Esophagus muscularis mucosa (tissue), 4 donors: ENCODE measurements at regions not wholly inside any gene's neighbourhood (a gene's known extent, or its start where the extent isn't known, plus 50 kb on each side); places are given as distances from the start of the nearest gene placed in this dataset.

Experiments
- DNase-seq: peaks from one replicate; pipeline ENCODE4 v3.0.0-alpha.2; 2017; ENCODE audit errors: extremely low spot score
- H3K27ac ChIP-seq, 4 donors: fragments of 200-600 bp; sonication (generic); replicated peaks in 1 of 4; 1 replicate in 3 of 4; 2 replicates in 1 of 4; pipeline ENCODE4 v1.5.1; 2016 to 2019; ENCODE audit warnings: mild to moderate bottlenecking in 1 of 4
- H3K27me3 ChIP-seq, 4 donors: fragments of 200-600 bp; sonication (generic); one replicate each; pipeline versions ENCODE4 v1.5.1 to v1.6.0; 2016 to 2019
- H3K36me3 ChIP-seq, 4 donors: fragments of 200-600 bp; sonication (generic); one replicate each; pipeline ENCODE4 v1.5.1; 2016 to 2019
- H3K4me1 ChIP-seq, 4 donors: fragments of 200-600 bp; sonication (generic); one replicate each; pipeline ENCODE4 v1.5.1; 2016 to 2019
- H3K4me3 ChIP-seq, 4 donors: fragments of 200-600 bp; sonication (generic); 1 replicate in 2 of 4; 2 replicates in 2 of 4; pipeline ENCODE4 v1.5.1; 2016 to 2019; ENCODE audit warnings: mild to moderate bottlenecking in 4 of 4, moderate library complexity in 1 of 4
- H3K9me3 ChIP-seq, 4 donors: fragments of 200-600 bp; sonication (generic); 1 replicate in 3 of 4; 2 replicates in 1 of 4; pipeline ENCODE4 v1.5.1; 2016 to 2019
- EP300 ChIP-seq: sonication (generic); formaldehyde crosslinking; IDR thresholded peaks from one replicate; pipeline ENCODE4 v1.6.1; 2017; ENCODE audit warnings: antibody characterized with exemption
- POLR2A ChIP-seq: fragments of 450-650 bp; IDR thresholded peaks from one replicate; pipeline ENCODE4 v1.6.1; 2017; ENCODE audit warnings: antibody characterized with exemption, moderate library complexity, mild to moderate bottlenecking, low read depth
- POLR2AphosphoS5 ChIP-seq, 2 donors: sonication (generic); formaldehyde crosslinking; IDR thresholded peaks; one replicate each; pipeline ENCODE4 v1.6.1; 2017; ENCODE audit warnings: antibody characterized with exemption in 2 of 2
- WGBS: methylation state at CpG from one replicate; pipeline ENCODE4 v1.1.5; 2018; 5-methylcytosine and 5-hydroxymethylcytosine counted together
- intact Hi-C: fragments of 100-400 bp; cut with DNase I; formaldehyde crosslinking; loops from one replicate; pipeline ENCODE4 v1.15.1; 2023
- TF ChIP-seq, protein P1 (sequence below), 3 experiments: fragments of 200-600 bp in 2 of 3; fragments of 450-650 bp in 1 of 3; sonication (generic) in 2 of 3; IDR thresholded peaks; one replicate each; pipeline ENCODE4 v1.5.1; 2017 to 2019; ENCODE audit warnings: antibody characterized with exemption in 3 of 3, mild to moderate bottlenecking in 2 of 3, moderate library complexity in 1 of 3

DNA sequence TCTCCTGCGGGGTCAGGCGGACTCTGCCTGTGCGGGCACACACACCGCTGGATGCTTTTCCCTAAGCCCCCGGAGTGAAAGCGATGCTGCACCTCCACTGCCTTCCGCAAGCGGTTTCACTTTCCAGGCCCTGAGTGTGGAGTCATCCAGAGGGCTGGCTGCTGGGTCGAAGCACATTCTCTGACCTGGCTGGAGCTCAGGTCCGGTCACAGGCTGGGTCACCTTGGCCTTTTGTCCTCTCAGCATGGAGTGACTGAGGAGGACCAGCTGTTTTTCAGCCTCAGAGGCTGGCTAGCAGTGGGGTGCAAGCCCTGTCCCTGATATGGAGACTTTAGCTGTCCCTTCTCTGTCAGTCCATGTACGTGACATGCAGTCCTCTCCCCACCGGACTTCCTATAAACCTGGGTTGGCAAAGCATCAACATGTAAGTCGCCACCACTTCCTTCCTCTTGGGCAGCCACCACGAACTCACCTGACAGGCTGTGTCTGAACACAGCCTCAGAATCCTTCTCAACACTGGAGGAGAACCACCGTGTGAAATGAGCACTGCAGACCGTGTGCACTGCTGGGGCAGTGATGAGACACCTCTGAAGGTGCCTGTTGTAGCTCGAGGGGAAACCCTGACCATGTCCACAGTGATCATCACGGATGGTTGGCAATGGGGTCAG, 51.3 kb downstream of the GADD45G start:
- TF ChIP-seq POLR2AphosphoS5 (IDR thresholded peaks at IDR 0.05) (no peak), EP300 (no peak), POLR2A (no peak)
- TF ChIP-seq, protein P1, sequence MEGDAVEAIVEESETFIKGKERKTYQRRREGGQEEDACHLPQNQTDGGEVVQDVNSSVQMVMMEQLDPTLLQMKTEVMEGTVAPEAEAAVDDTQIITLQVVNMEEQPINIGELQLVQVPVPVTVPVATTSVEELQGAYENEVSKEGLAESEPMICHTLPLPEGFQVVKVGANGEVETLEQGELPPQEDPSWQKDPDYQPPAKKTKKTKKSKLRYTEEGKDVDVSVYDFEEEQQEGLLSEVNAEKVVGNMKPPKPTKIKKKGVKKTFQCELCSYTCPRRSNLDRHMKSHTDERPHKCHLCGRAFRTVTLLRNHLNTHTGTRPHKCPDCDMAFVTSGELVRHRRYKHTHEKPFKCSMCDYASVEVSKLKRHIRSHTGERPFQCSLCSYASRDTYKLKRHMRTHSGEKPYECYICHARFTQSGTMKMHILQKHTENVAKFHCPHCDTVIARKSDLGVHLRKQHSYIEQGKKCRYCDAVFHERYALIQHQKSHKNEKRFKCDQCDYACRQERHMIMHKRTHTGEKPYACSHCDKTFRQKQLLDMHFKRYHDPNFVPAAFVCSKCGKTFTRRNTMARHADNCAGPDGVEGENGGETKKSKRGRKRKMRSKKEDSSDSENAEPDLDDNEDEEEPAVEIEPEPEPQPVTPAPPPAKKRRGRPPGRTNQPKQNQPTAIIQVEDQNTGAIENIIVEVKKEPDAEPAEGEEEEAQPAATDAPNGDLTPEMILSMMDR (IDR thresholded peaks at IDR 0.05), result no peak
- H3K9me3 ChIP-seq, result no peaks in the 10 kb centered on the region
- DNase-seq, result no peak
- no peaks in the 10 kb centered on the region for H3K27me3 ChIP-seq
- H3K27ac ChIP-seq, result no peak overlapping the region
- 76% methylated on average over 18 of the region's 18 CpGs for WGBS
- no peak overlapping the region for H3K4me3 ChIP-seq
- intact Hi-C loops, result no loop called here
- no peaks in the 10 kb centered on the region for H3K36me3 ChIP-seq
- H3K4me1 ChIP-seq, result peaks cover 9 to 18% (median 12%) of the 10 kb centered on the region in 4 donors

DNA sequence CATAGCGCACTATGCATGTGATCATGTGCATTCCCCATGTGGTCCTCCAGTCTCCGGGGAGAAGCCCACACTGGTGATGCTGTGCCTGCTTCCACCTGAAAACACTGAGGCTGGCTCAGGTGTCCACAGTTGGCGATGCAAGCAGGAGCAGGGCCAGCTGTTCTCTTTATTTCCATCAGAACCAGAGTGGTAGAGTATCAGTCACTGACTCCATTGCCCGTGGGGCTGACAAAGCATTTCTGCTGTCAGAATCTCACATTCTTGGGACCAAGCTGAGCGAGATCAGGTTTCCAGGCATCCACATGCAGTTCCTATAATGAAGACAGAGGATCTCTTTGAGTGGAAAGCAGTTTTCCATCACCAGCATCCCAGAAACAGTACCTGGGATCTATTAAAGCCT, 52.5 kb downstream of the GADD45G start:
- intact Hi-C loops, result no loop called here
- DNase-seq, result no peak
- 89% methylated on average over 5 of the region's 5 CpGs for WGBS

DNA sequence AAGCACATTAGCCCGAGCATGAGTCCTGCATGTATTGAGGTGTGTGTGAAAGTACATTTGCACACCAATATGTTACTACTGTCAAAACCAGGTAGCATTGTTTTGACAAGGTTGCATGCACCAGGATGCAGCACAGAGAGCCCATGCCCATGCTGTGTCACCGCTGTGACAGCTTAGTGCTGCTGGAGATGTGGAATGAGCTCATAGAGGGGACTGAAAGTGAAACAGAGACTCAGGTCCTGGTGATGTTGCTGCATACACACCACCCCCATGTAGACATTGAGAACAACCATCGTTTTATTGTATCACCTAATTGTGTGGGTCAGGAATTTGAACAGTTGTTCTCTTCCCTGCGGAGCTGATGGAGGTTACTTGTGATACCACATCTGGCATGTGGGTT, 53.0 kb downstream of the GADD45G start:
- peaks cover 21 to 34% (median 28%) of the 10 kb centered on the region in 4 donors for H3K4me1 ChIP-seq
- WGBS, result 91% methylated on average over 4 of the region's 4 CpGs
- no peak for DNase-seq
- intact Hi-C loops, result no loop called here
- no peaks in the 10 kb centered on the region for H3K36me3 ChIP-seq
- TF ChIP-seq POLR2AphosphoS5 (IDR thresholded peaks at IDR 0.05), result no peak
- no peak for TF ChIP-seq POLR2A
- TF ChIP-seq, protein P1 (IDR thresholded peaks at IDR 0.05), result no peak
- no peak for TF ChIP-seq EP300
- H3K9me3 ChIP-seq, result no peaks in the 10 kb centered on the region
- H3K4me3 ChIP-seq, result no peak overlapping the region
- H3K27ac ChIP-seq, result no peak overlapping the region
- no peaks in the 10 kb centered on the region for H3K27me3 ChIP-seq

More for the DNA sequence above, 52.5 kb downstream of the GADD45G start:
- Histone ChIP-seq H3K4me3 (no peak overlapping the region), H3K9me3 (no peaks in the 10 kb centered on the region), H3K36me3 (no peaks in the 10 kb centered on the region), H3K27ac (no peak overlapping the region), H3K27me3 (no peaks in the 10 kb centered on the region), H3K4me1 (peaks cover 17 to 30% (median 24%) of the 10 kb centered on the region in 4 donors)
- TF ChIP-seq, protein P1 (IDR thresholded peaks at IDR 0.05), result no peak
- TF ChIP-seq EP300 (no peak), POLR2A (no peak), POLR2AphosphoS5 (IDR thresholded peaks at IDR 0.05) (no peak)

DNA sequence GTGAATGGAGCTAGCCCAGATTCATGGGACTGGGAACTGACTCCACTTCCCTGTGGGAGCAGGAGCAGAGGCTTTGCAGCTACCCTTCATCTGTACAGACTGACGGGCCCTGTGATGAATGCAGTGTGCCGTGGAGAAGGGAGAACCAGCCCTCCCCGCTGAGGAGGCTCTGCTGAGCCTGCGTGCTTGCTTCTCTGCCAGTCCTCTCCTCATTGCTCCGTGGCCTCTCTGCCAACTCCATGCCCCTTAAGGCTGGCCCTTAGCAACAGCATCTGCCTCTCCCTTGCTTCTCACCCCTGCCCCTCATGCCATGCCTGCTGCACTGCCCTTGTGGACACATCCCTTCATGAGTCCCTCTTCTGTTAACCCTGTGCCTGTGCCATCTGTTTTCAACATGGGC, 53.6 kb downstream of the GADD45G start:
- no peak for DNase-seq
- peaks cover 21 to 36% (median 30%) of the 10 kb centered on the region in 4 donors for H3K4me1 ChIP-seq
- H3K27ac ChIP-seq, result no peak overlapping the region
- H3K9me3 ChIP-seq, result no peaks in the 10 kb centered on the region
- intact Hi-C loops, result no loop called here
- no peaks in the 10 kb centered on the region for H3K27me3 ChIP-seq
- TF ChIP-seq, protein P1 (IDR thresholded peaks at IDR 0.05), result no peak
- TF ChIP-seq POLR2A, result no peak
- TF ChIP-seq EP300, result no peak
- no peak for TF ChIP-seq POLR2AphosphoS5 (IDR thresholded peaks at IDR 0.05)
- H3K4me3 ChIP-seq, result no peak overlapping the region
- H3K36me3 ChIP-seq, result no peaks in the 10 kb centered on the region
- 57% methylated on average over 5 of the region's 5 CpGs for WGBS

DNA sequence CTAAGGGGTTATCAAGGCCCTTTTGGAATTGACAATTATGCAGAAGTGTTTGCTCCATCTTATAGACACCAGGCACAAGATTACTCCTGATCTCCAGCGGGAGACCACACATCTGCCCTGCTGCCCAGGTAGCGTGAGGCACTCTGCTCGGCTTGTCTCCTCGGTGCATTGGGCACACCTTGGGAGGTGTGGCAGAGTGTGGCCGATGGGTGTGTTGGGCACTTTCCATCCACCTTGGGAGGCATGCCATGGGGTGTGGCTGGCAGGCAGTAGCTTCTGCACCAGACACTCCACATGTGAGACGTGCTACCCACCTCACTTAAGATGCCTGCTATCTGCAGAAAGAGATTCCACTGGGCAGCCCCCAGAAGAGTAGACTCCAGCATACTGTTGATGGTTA, 54.1 kb downstream of the GADD45G start:
- WGBS, result 91% methylated on average over 6 of the region's 6 CpGs
- DNase-seq, result no peak

More for the DNA sequence above, 54.1 kb downstream of the GADD45G start:
- Histone ChIP-seq H3K27ac (no peak overlapping the region), H3K36me3 (no peaks in the 10 kb centered on the region), H3K27me3 (no peaks in the 10 kb centered on the region), H3K4me1 (peaks cover 21 to 36% (median 30%) of the 10 kb centered on the region in 4 donors), H3K4me3 (no peak overlapping the region), H3K9me3 (no peaks in the 10 kb centered on the region)
- intact Hi-C loops, result no loop called here
- TF ChIP-seq POLR2AphosphoS5 (IDR thresholded peaks at IDR 0.05) (no peak), EP300 (no peak), POLR2A (no peak)
- TF ChIP-seq, protein P1 (IDR thresholded peaks at IDR 0.05), result no peak
